ENCODE measurements at regions not wholly inside any gene's neighbourhood (a gene's known extent, or its start where the extent isn't known, plus 50 kb on each side); places are given as distances from the start of the nearest gene placed in this dataset.
"Not testable (repeated sequence)": the region's sequence is repeated elsewhere in the genome, so short reads cannot be mapped to it uniquely, and the experiment has no call there.

- Histone ChIP-seq H3K27me3 (no peaks in the 10 kb centered on the region), H3K4me3 (no peak overlapping the region), H3K36me3 (no peaks in the 10 kb centered on the region), H3K27ac (no peak overlapping the region), H3K4me1 (no peaks in the 10 kb centered on the region), H3K9me3 (no peaks in the 10 kb centered on the region)
- no peak for TF ChIP-seq CTCF (IDR thresholded peaks at IDR 0.05)
- intact Hi-C loops (cut with DNase I): no loop called here
- ATAC-seq: no peak
- DNase-seq: no peak
Measured at GRCh38 chr1:71296551-71297134, 215.8 kb upstream of the ZRANB2 start.

DNA sequence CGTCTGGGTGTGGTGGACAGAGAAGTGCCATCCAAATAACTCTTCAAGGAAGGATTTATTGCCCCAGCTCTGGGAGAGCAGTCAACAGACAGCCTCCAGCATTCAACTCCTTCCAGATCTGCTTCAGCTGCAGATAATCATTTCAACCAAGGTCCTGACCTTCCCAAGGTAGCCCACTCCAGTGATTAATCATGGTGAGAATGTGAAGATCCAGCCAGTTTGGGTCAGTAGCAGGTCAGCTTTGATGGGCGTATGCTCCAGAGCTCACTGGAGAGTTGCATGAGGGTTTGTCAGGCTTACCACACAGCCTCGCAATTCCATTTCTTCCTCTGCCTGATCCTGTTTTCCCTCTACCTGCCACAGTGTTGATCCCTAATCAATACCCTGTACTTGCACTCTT, 214.5 kb upstream of the ZRANB2 start:
- H3K9me3 ChIP-seq: no peaks in the 10 kb centered on the region
- no peak overlapping the region for H3K27ac ChIP-seq
- no peaks in the 10 kb centered on the region for H3K36me3 ChIP-seq
- no peak for TF ChIP-seq CTCF (IDR thresholded peaks at IDR 0.05)
- intact Hi-C loops (cut with DNase I): no loop called here
- DNase-seq (no peak), ATAC-seq (no peak)
- no peaks in the 10 kb centered on the region for H3K27me3 ChIP-seq
- H3K4me1 ChIP-seq: no peaks in the 10 kb centered on the region
- no peak overlapping the region for H3K4me3 ChIP-seq

DNA sequence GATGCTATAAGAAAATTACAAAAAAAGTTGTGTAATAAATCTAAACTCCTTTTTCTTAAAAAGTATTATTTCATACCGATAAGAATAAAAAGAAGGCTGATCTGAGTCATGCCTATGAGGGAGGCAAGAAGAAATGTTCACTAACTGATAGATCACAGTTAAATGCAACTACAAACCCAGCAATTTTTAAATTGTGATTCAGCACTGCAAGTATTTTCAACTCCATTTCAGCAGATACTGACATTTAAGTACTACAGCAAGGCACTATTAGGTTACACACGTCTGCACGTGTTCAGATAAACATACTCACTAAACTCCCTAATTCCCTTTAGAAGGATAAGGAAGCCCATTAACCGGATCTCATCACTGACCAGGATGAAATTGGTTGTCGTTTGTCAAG, 213.3 kb upstream of the ZRANB2 start:
- no peak for TF ChIP-seq CTCF (IDR thresholded peaks at IDR 0.05)

DNA sequence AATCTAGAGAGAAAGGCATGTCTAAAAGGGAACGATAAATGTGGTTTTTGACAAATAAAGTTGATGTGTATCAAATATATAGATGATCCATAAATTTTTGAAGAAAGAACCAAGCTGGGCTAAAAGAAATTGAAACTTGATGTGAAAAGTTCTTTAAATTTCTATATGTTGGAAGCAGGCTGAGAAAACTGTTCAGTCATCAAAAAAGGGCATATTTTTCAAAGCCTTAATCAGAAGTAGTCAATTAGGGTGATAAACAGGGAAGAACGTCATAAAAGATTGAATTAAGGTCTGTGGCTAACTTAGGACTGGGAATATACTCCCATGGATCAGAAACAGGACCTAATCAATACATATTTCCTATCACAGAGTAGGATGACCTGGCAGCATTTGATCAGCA, 211.4 kb upstream of the ZRANB2 start:
- Histone ChIP-seq H3K36me3 (no peaks in the 10 kb centered on the region), H3K4me1 (no peaks in the 10 kb centered on the region), H3K4me3 (no peak overlapping the region), H3K27ac (no peak overlapping the region), H3K9me3 (no peaks in the 10 kb centered on the region), H3K27me3 (no peaks in the 10 kb centered on the region)
- ATAC-seq: no peak
- intact Hi-C loops (cut with DNase I): no loop called here
- TF ChIP-seq CTCF (IDR thresholded peaks at IDR 0.05): no peak
- no peak for DNase-seq

More for the DNA sequence above, 213.3 kb upstream of the ZRANB2 start:
- Histone ChIP-seq H3K4me3 (no peak overlapping the region), H3K27me3 (no peaks in the 10 kb centered on the region), H3K4me1 (no peaks in the 10 kb centered on the region), H3K36me3 (no peaks in the 10 kb centered on the region), H3K27ac (no peak overlapping the region), H3K9me3 (no peaks in the 10 kb centered on the region)
- no peak for ATAC-seq
- intact Hi-C loops (cut with DNase I): no loop called here
- DNase-seq: no peak

DNA sequence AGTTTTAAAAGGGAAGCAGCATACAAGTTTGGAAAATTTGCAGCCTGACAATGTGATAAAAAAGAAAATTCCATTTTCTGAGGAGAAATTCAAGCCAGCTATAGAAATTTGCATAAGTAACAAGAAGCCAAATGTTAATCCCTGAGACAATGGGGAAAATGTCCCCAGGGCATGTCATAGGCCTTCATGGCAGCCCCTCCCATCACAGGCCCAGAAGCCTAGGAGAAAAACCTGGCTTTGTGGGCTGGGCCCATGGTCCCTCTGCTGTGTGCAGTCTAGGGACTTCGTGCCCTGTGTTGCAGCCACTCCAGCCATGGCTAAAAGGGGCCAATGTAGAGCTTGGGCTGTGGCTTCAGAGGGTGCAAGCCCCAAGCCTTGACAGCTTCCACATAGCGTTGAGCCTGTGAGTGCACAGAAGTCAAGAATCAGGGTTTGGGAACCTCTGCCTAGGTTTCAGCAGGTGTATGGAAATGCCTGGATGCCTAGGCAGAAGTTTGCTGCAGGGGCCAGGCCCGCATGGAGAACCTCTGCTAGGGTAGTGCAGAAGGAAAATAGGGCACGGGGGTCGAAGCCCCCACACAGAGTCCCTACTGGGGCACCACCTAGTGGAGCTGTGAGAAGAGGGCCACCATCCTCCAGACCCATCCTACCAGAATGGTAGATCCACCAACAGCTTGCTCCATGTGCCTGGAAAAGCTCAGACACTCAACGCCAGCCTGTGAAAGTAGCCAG, 209.8 kb upstream of the ZRANB2 start:
- H3K27me3 ChIP-seq; H3K4me3 ChIP-seq; H3K4me1 ChIP-seq; intact Hi-C loops (cut with DNase I); ATAC-seq; H3K27ac ChIP-seq; H3K9me3 ChIP-seq; DNase-seq; H3K36me3 ChIP-seq: not testable (repeated sequence)

DNA sequence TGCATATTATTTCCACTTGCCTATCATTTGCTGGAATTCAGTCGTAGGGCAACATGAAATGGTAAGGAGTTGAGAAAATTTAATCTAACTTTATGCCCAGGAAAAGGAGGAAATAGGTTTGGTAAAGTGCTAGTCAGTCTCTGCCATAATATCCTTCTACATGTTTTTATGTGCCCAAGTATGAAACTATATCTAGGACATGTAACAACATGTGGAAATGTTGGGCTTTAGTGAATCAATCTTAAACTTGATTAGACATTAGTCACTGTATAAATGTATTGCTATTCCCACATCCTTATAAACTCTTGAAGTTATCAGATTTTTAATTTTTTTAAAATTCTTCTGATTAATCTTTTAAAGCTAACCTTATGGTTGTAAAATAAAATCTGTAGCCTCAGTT, 204.7 kb upstream of the ZRANB2 start:
- no peak for TF ChIP-seq CTCF (IDR thresholded peaks at IDR 0.05)

More for the DNA sequence above, 204.7 kb upstream of the ZRANB2 start:
- DNase-seq (no peak), ATAC-seq (no peak)
- Histone ChIP-seq H3K27ac (no peak overlapping the region), H3K9me3 (no peaks in the 10 kb centered on the region), H3K36me3 (no peaks in the 10 kb centered on the region), H3K27me3 (no peaks in the 10 kb centered on the region), H3K4me1 (no peaks in the 10 kb centered on the region), H3K4me3 (no peak overlapping the region)
- intact Hi-C loops (cut with DNase I): no loop called here
